ENCODE measurements at regions not wholly inside any gene's neighbourhood (a gene's known extent, or its start where the extent isn't known, plus 50 kb on each side); places are given as distances from the start of the nearest gene placed in this dataset.

GRCh38 chr5:166068547-166069335 lies 2222.7 kb upstream of the WWC1 start:
- no peak for TF ChIP-seq POLR2AphosphoS5 (IDR thresholded peaks at IDR 0.05)
- TF ChIP-seq, protein P1, sequence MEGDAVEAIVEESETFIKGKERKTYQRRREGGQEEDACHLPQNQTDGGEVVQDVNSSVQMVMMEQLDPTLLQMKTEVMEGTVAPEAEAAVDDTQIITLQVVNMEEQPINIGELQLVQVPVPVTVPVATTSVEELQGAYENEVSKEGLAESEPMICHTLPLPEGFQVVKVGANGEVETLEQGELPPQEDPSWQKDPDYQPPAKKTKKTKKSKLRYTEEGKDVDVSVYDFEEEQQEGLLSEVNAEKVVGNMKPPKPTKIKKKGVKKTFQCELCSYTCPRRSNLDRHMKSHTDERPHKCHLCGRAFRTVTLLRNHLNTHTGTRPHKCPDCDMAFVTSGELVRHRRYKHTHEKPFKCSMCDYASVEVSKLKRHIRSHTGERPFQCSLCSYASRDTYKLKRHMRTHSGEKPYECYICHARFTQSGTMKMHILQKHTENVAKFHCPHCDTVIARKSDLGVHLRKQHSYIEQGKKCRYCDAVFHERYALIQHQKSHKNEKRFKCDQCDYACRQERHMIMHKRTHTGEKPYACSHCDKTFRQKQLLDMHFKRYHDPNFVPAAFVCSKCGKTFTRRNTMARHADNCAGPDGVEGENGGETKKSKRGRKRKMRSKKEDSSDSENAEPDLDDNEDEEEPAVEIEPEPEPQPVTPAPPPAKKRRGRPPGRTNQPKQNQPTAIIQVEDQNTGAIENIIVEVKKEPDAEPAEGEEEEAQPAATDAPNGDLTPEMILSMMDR (IDR thresholded peaks at IDR 0.05 in 8 of 11, conservative IDR thresholded peaks at IDR 0.05 in 3 of 11), result no peak
- TF ChIP-seq POLR2A (IDR thresholded peaks at IDR 0.05), result no peak
- intact Hi-C loops (cut with DNase I; ENCODE audit: low total_unique reads), result no loop called here
- Histone ChIP-seq H3K9me3 (peaks cover 0 to 11% (median 0%) of the 10 kb centered on the region in 8 donors), H3K27ac (no peak overlapping the region), H3K36me3 (no peaks in the 10 kb centered on the region), H3K27me3 (replicated peaks in 1 of 7) (no peaks in the 10 kb centered on the region), H3K4me3 (no peak overlapping the region), H3K4me1 (no peaks in the 10 kb centered on the region)
- DNase-seq, result no peak
- 69 to 83% (median 81%) methylated on average over 9 of the region's 9 CpGs for WGBS, 5 donors

- Histone ChIP-seq H3K27me3 (replicated peaks in 1 of 7) (no peaks in the 10 kb centered on the region), H3K36me3 (no peaks in the 10 kb centered on the region), H3K27ac (no peak overlapping the region), H3K4me1 (no peaks in the 10 kb centered on the region), H3K4me3 (no peak overlapping the region), H3K9me3 (peaks cover 0 to 11% (median 0%) of the 10 kb centered on the region in 8 donors)
- TF ChIP-seq, protein P1 (IDR thresholded peaks at IDR 0.05 in 8 of 11, conservative IDR thresholded peaks at IDR 0.05 in 3 of 11), result no peak
- no peak for TF ChIP-seq POLR2AphosphoS5 (IDR thresholded peaks at IDR 0.05)
- no peak for TF ChIP-seq POLR2A (IDR thresholded peaks at IDR 0.05)
- no peak for DNase-seq
- intact Hi-C loops (cut with DNase I; ENCODE audit: low total_unique reads), result no loop called here
- WGBS, 5 donors, result 43 to 55% (median 50%) methylated on average over 6 of the region's 6 CpGs
These were observed 2217.4 kb upstream of the WWC1 start for GRCh38 chr5:166073901-166074581.

- DNase-seq, result no peak
- TF ChIP-seq POLR2AphosphoS5 (IDR thresholded peaks at IDR 0.05), result no peak
- TF ChIP-seq, protein P1 (IDR thresholded peaks at IDR 0.05 in 8 of 11, conservative IDR thresholded peaks at IDR 0.05 in 3 of 11), result no peak
- no peak for TF ChIP-seq POLR2A (IDR thresholded peaks at IDR 0.05)
- Histone ChIP-seq H3K9me3 (peaks cover 0 to 9% (median 0%) of the 10 kb centered on the region in 8 donors), H3K27ac (no peak overlapping the region), H3K4me3 (no peak overlapping the region), H3K4me1 (no peaks in the 10 kb centered on the region), H3K27me3 (replicated peaks in 1 of 7) (no peaks in the 10 kb centered on the region), H3K36me3 (no peaks in the 10 kb centered on the region)
- intact Hi-C loops (cut with DNase I; ENCODE audit: low total_unique reads), result no loop called here
- 34 to 48% (median 36%) methylated on average over 5 of the region's 5 CpGs for WGBS, 5 donors
These were observed 2216.6 kb upstream of the WWC1 start for GRCh38 chr5:166074582-166075481.
